ENCODE measurements at regions not wholly inside any gene's neighbourhood (a gene's known extent, or its start where the extent isn't known, plus 50 kb on each side); places are given as distances from the start of the nearest gene placed in this dataset.

DNA sequence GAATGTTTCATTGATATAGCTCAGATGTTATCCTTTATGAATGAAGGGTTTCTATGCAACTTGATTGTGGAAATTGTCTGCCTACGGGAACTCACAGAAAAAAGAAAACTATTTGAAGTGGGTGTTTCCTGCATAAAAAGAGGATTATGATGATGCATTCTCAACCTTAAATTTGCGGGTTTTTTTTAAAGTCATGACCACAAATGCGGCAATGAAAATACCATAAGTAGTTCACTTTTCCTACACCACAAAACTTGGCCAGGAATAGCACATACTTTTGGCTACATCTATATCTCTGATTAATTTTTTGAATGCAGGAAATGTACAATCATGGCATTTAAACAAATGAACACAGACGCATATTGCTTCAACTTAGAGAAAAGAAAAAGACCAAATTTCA lies 754.7 kb downstream of the DTWD2 start:
- DNase-seq (ENCODE audit: low spot score): no peak
- ChIA-PET POLR2A (no interaction called here), CTCF (no interaction called here)
- TF ChIP-seq, protein P1, sequence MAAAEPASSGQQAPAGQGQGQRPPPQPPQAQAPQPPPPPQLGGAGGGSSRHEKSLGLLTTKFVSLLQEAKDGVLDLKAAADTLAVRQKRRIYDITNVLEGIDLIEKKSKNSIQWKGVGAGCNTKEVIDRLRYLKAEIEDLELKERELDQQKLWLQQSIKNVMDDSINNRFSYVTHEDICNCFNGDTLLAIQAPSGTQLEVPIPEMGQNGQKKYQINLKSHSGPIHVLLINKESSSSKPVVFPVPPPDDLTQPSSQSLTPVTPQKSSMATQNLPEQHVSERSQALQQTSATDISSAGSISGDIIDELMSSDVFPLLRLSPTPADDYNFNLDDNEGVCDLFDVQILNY (CRISPR knock-in tag; IDR thresholded peaks at IDR 0.05): no peak
- TF ChIP-seq ZNF232 (CRISPR knock-in tag; IDR thresholded peaks at IDR 0.05): no peak
- H3K27ac Mint-ChIP-seq: no peak overlapping the region
- H3K36me3 Mint-ChIP-seq: no peaks in the 10 kb centered on the region
- H3K27me3 Mint-ChIP-seq (ENCODE audit: low read depth): no peaks in the 10 kb centered on the region
- no peaks in the 10 kb centered on the region for H3K9me3 Mint-ChIP-seq
- no peak overlapping the region for H3K4me3 Mint-ChIP-seq
- no peak for ATAC-seq
- peaks cover 13% of the 10 kb centered on the region for H3K4me1 Mint-ChIP-seq

DNA sequence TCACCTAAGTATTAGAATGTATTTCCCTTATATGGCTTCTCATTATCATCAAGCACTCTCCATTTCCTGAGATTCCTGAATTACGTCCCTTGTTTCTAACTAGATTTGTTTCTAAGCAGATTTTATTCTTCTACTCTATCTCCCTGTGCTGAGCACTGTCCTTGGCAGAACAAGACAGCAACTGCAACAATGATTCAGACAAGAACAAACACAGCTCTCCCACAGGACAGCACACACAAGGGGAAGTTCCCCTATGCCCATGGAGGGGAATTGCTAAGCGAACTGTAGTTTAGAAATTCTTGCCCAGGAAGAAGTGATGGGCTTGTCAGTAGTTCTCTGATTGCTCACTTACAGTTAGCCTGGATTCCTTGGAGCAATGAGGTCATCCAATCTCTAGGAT lies 759.9 kb downstream of the DTWD2 start:
- Mint-ChIP-seq H3K4me1 (peaks cover 8% of the 10 kb centered on the region), H3K4me3 (no peak overlapping the region), H3K9me3 (peaks cover 6% of the 10 kb centered on the region; the same call in 1 of the 2 replicates), H3K27me3 (ENCODE audit: low read depth) (no peaks in the 10 kb centered on the region), H3K36me3 (no peaks in the 10 kb centered on the region), H3K27ac (no peak overlapping the region)
- POLR2A ChIA-PET: no interaction called here
- CTCF ChIA-PET: no interaction called here
- ATAC-seq (no peak), DNase-seq (ENCODE audit: low spot score) (no peak)
- TF ChIP-seq NFYB (CRISPR knock-in tag; conservative IDR thresholded peaks at IDR 0.05; ENCODE audit: low read depth): no peak
- no peak for TF ChIP-seq SMAD4 (CRISPR knock-in tag; IDR thresholded peaks at IDR 0.05)
- TF ChIP-seq EMX1 (CRISPR knock-in tag; IDR thresholded peaks at IDR 0.05): no peak
- TF ChIP-seq, protein P2, sequence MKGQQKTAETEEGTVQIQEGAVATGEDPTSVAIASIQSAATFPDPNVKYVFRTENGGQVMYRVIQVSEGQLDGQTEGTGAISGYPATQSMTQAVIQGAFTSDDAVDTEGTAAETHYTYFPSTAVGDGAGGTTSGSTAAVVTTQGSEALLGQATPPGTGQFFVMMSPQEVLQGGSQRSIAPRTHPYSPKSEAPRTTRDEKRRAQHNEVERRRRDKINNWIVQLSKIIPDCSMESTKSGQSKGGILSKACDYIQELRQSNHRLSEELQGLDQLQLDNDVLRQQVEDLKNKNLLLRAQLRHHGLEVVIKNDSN (CRISPR knock-in tag; IDR thresholded peaks at IDR 0.05): no peak
- TF ChIP-seq, protein P3, sequence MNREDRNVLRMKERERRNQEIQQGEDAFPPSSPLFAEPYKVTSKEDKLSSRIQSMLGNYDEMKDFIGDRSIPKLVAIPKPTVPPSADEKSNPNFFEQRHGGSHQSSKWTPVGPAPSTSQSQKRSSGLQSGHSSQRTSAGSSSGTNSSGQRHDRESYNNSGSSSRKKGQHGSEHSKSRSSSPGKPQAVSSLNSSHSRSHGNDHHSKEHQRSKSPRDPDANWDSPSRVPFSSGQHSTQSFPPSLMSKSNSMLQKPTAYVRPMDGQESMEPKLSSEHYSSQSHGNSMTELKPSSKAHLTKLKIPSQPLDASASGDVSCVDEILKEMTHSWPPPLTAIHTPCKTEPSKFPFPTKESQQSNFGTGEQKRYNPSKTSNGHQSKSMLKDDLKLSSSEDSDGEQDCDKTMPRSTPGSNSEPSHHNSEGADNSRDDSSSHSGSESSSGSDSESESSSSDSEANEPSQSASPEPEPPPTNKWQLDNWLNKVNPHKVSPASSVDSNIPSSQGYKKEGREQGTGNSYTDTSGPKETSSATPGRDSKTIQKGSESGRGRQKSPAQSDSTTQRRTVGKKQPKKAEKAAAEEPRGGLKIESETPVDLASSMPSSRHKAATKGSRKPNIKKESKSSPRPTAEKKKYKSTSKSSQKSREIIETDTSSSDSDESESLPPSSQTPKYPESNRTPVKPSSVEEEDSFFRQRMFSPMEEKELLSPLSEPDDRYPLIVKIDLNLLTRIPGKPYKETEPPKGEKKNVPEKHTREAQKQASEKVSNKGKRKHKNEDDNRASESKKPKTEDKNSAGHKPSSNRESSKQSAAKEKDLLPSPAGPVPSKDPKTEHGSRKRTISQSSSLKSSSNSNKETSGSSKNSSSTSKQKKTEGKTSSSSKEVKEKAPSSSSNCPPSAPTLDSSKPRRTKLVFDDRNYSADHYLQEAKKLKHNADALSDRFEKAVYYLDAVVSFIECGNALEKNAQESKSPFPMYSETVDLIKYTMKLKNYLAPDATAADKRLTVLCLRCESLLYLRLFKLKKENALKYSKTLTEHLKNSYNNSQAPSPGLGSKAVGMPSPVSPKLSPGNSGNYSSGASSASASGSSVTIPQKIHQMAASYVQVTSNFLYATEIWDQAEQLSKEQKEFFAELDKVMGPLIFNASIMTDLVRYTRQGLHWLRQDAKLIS (CRISPR knock-in tag; IDR thresholded peaks at IDR 0.05; ENCODE audit: borderline replicate concordance): no peak
- TF ChIP-seq ZNF317 (CRISPR knock-in tag; IDR thresholded peaks at IDR 0.05; ENCODE audit: borderline replicate concordance, low read depth): no peak
- TF ChIP-seq TEAD4 (CRISPR knock-in tag; IDR thresholded peaks at IDR 0.05): no peak
- TF ChIP-seq ZNF416 (CRISPR knock-in tag; IDR thresholded peaks at IDR 0.05): no peak
- TF ChIP-seq TP53 (CRISPR knock-in tag; IDR thresholded peaks at IDR 0.05): no peak
- TF ChIP-seq, protein P4, sequence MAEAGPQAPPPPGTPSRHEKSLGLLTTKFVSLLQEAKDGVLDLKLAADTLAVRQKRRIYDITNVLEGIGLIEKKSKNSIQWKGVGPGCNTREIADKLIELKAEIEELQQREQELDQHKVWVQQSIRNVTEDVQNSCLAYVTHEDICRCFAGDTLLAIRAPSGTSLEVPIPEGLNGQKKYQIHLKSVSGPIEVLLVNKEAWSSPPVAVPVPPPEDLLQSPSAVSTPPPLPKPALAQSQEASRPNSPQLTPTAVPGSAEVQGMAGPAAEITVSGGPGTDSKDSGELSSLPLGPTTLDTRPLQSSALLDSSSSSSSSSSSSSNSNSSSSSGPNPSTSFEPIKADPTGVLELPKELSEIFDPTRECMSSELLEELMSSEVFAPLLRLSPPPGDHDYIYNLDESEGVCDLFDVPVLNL (CRISPR knock-in tag; IDR thresholded peaks at IDR 0.05; ENCODE audit: borderline replicate concordance, low read depth): no peak
- TF ChIP-seq CREB1 (CRISPR knock-in tag; IDR thresholded peaks at IDR 0.05): no peak
- no peak for TF ChIP-seq GABPB1 (CRISPR knock-in tag; IDR thresholded peaks at IDR 0.05)
- TF ChIP-seq, protein P5, sequence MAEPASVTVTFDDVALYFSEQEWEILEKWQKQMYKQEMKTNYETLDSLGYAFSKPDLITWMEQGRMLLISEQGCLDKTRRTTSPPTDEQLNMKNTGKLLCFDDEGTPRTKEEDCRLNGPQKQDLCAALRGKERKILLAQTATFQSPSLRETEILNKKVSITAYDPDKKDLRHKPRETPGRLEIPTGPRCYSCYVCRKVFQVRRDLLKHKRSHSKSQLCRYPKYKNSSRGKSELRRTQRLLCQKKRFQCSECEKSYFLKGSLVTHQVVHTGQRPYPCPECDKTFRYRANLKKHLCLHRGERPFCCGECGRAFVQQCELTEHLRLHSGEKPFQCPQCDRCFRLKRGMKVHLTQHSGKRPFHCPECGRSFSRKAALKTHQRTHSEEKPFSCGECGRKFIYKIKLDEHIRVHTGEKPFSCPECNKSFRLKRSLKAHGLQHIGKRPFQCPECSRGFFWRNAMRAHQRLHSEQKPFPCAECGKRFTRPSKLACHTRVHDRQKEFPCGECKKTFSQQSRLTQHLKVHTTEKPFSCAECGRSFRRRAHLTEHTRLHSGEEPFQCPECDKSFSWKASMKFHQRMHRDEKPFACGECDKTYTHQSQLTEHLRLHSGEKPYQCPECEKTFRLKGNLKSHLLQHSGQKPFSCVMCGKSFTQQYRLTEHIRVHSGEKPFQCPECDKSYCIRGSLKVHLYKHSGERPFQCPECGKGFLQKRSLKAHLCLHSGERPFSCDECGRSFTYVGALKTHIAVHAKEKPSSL (CRISPR knock-in tag; conservative IDR thresholded peaks at IDR 0.05): no peak
- TF ChIP-seq, protein P6, sequence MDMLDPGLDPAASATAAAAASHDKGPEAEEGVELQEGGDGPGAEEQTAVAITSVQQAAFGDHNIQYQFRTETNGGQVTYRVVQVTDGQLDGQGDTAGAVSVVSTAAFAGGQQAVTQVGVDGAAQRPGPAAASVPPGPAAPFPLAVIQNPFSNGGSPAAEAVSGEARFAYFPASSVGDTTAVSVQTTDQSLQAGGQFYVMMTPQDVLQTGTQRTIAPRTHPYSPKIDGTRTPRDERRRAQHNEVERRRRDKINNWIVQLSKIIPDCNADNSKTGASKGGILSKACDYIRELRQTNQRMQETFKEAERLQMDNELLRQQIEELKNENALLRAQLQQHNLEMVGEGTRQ (CRISPR knock-in tag; IDR thresholded peaks at IDR 0.05): no peak
- TF ChIP-seq ZNF423 (CRISPR knock-in tag; IDR thresholded peaks at IDR 0.05): no peak
